ENCODE measurements at regions not wholly inside any gene's neighbourhood (a gene's known extent, or its start where the extent isn't known, plus 50 kb on each side); places are given as distances from the start of the nearest gene placed in this dataset.

DNA sequence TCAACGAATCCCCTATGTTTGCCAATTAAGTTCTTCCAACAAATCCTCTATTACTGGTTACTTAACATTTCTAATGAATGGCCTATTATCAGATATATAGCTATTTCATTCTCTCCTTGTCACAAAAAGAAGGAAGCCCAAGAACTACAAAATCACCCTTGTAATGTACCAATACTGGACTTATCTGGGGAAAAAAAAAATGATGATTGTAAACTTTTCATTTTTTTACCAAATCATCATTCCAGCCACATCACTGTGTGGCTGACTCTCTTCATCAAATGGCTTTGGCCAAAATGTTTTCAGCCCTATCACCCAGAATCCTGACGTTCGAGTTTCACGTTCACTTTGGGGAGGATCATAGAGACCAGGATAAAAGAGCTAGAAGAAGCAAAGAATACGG is 216.7 kb downstream of the ACTL7B start:
- ATAC-seq (ENCODE audit: low FRiP score in 2 of 2), result no peak
- no peaks in the 10 kb centered on the region for H3K36me3 ChIP-seq
- H3K27ac ChIP-seq, result no peak overlapping the region
- H3K4me1 ChIP-seq, result no peaks in the 10 kb centered on the region
- 80 to 82% methylated on average over 5 of the region's 5 CpGs for WGBS, 2 donors
- H3K9me3 ChIP-seq, result no peaks in the 10 kb centered on the region
- H3K27me3 ChIP-seq, result no peaks in the 10 kb centered on the region
- no peak for DNase-seq
- TF ChIP-seq CTCF (IDR thresholded peaks at IDR 0.05), result no peak
- no peak for TF ChIP-seq POLR2AphosphoS5 (IDR thresholded peaks at IDR 0.05)
- no peak for TF ChIP-seq EP300 (IDR thresholded peaks at IDR 0.05)
- TF ChIP-seq POLR2A (IDR thresholded peaks at IDR 0.05), result no peak
- H3K4me3 ChIP-seq, result no peak overlapping the region

- Histone ChIP-seq H3K9me3 (no peaks in the 10 kb centered on the region), H3K4me1 (no peaks in the 10 kb centered on the region), H3K27ac (no peak overlapping the region), H3K27me3 (no peaks in the 10 kb centered on the region), H3K36me3 (no peaks in the 10 kb centered on the region), H3K4me3 (no peak overlapping the region)
- no peak for ATAC-seq (ENCODE audit: low FRiP score in 2 of 2)
- 67 to 68% methylated on average over 6 of the region's 6 CpGs for WGBS, 2 donors
- no peak for DNase-seq
- TF ChIP-seq POLR2AphosphoS5 (IDR thresholded peaks at IDR 0.05), result no peak
- no peak for TF ChIP-seq EP300 (IDR thresholded peaks at IDR 0.05)
- no peak for TF ChIP-seq CTCF (IDR thresholded peaks at IDR 0.05)
- no peak for TF ChIP-seq POLR2A (IDR thresholded peaks at IDR 0.05)
Observed at GRCh38 chr9:108637340-108637739, 218.4 kb downstream of the ACTL7B start.

DNA sequence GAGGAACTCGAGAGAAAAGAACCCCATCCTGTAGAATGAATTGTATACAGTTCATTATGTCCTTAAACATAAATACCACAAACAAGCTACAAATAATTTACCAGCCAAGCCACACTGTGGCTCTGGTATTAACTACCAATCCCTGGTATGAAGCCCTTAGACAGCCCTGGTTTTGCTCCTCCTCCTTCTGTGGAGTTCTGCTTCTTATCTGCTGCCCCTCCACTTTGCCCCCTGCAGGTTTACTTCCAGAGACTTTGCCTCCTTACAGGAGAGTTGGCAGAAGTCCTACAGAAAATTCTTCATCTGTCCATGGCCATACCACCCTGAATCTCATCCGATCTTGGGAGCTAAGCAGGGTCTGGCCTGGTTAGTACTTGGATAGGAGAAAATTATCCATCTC is 219.8 kb downstream of the ACTL7B start:
- no peak for ATAC-seq (ENCODE audit: low FRiP score in 2 of 2)
- TF ChIP-seq POLR2AphosphoS5 (IDR thresholded peaks at IDR 0.05), result no peak
- no peak for TF ChIP-seq CTCF (IDR thresholded peaks at IDR 0.05)
- no peak for TF ChIP-seq POLR2A (IDR thresholded peaks at IDR 0.05)
- TF ChIP-seq EP300 (IDR thresholded peaks at IDR 0.05), result no peak
- WGBS, 2 donors, result 42 to 50% methylated on average over 2 of the region's 2 CpGs
- DNase-seq, result no peak
- H3K27me3 ChIP-seq, result no peaks in the 10 kb centered on the region
- no peak overlapping the region for H3K4me3 ChIP-seq
- no peaks in the 10 kb centered on the region for H3K9me3 ChIP-seq
- no peaks in the 10 kb centered on the region for H3K36me3 ChIP-seq
- no peak overlapping the region for H3K27ac ChIP-seq
- H3K4me1 ChIP-seq, result no peaks in the 10 kb centered on the region

DNA sequence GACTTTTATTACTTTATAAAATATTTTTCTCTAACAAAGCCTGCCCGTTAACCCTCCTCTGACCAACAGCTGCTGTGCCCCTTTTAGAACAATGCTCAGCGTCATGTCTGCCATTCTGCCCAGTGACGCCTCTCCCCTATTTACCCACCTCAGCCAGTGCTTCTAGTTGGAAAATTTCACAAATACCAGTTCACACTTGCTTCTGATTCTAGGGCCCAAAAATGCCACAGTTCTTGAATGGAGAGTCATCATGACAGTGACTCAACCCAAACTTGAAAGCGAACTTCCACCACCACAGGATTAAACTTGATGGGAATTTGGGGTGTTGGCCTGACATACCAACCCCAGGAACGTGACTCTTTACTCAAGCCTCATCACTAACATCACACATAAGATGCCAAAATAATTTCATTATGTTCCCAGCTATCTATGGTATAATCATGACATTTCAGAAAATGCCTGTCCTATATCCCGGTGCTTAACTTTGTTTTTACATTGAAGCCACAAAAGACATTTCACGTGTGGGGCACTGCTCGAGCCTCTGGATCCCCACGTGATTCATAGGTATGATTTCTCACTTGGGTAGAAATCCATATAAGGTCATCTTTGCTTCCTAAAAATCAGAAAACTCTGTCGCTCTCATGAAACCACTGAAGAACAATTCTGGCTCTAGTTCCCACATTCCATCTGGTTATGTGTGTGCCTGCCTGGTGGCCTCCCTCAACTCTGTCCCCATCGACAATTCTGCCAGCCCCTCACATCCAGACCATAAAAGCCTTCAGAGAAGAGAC is 220.9 kb downstream of the ACTL7B start:
- Histone ChIP-seq H3K36me3 (no peaks in the 10 kb centered on the region), H3K27ac (no peak overlapping the region)

More for the DNA sequence above, 220.9 kb downstream of the ACTL7B start:
- TF ChIP-seq POLR2A (IDR thresholded peaks at IDR 0.05) (no peak), POLR2AphosphoS5 (IDR thresholded peaks at IDR 0.05) (no peak), EP300 (IDR thresholded peaks at IDR 0.05) (no peak), CTCF (IDR thresholded peaks at IDR 0.05) (no peak)
- no peaks in the 10 kb centered on the region for H3K4me1 ChIP-seq
- WGBS, 2 donors, result 87 to 90% methylated on average over 11 of the region's 11 CpGs
- no peak for ATAC-seq (ENCODE audit: low FRiP score in 2 of 2)
- H3K4me3 ChIP-seq, result no peak overlapping the region
- no peak for DNase-seq
- H3K27me3 ChIP-seq, result no peaks in the 10 kb centered on the region
- H3K9me3 ChIP-seq, result no peaks in the 10 kb centered on the region
